WTC11 (cell line): ENCODE measurements at regions not wholly inside any gene's neighbourhood (a gene's known extent, or its start where the extent isn't known, plus 50 kb on each side); places are given as distances from the start of the nearest gene placed in this dataset.

Source experiments
- ATAC-seq: fragments of 200-7000 bp; cut with Tn5 transposase; 2 replicates; pipeline ENCODE4 v1.10.0; 2021; ENCODE audit warnings: mild to moderate bottlenecking, moderate library complexity
- CTCF ChIA-PET: fragments of 300-600 bp; sonication (Branson Sonifier 250); formaldehyde crosslinking; loops from one replicate; lab custom pipeline; 2021; ENCODE audit warnings: antibody characterized with exemption; lab: Charles Lee
- POLR2A ChIA-PET: fragments of 350-600 bp; sonication (Branson Sonifier 250); formaldehyde crosslinking; loops from one replicate; lab custom pipeline; 2021; ENCODE audit warnings: antibody characterized with exemption; lab: Charles Lee
- DNase-seq: peaks from one replicate; pipeline ENCODE4 v3.0.0; 2021; ENCODE audit warnings: low spot score
- H3K27ac Mint-ChIP-seq: 2 replicates; pipeline ENCODE4 v1.8.0; 2021; ENCODE audit warnings: mixed read lengths
- H3K27me3 Mint-ChIP-seq: 2 replicates; pipeline ENCODE4 v1.8.0; 2021; ENCODE audit warnings: low read depth, mild to moderate bottlenecking, moderate library complexity, mixed read lengths
- H3K36me3 Mint-ChIP-seq: 2 replicates; pipeline ENCODE4 v1.8.0; 2021; ENCODE audit warnings: mixed read lengths
- H3K4me1 Mint-ChIP-seq: 2 replicates; pipeline ENCODE4 v1.8.0; 2022; ENCODE audit warnings: mixed read lengths
- H3K4me3 Mint-ChIP-seq: 2 replicates; pipeline ENCODE4 v1.8.0; 2021; ENCODE audit warnings: mild to moderate bottlenecking, moderate library complexity, mixed read lengths
- H3K9me3 Mint-ChIP-seq: 2 replicates; pipeline ENCODE4 v1.8.0; 2021; ENCODE audit warnings: mixed read lengths
- ATF2 ChIP-seq: sonication (generic); formaldehyde crosslinking; IDR thresholded peaks from 2 replicates; pipeline ENCODE4 v1.8.1; 2022; ENCODE audit warnings: low read depth, missing genetic modification reagents, borderline replicate concordance
- CBFB ChIP-seq: sonication (generic); formaldehyde crosslinking; IDR thresholded peaks from 2 replicates; pipeline ENCODE4 v1.8.1; 2022; ENCODE audit warnings: mild to moderate bottlenecking, low read depth, missing genetic modification reagents
- CDX4 ChIP-seq: fragments of 250-450 bp; sonication (Bioruptor Pico); IDR thresholded peaks from 2 replicates; pipeline ENCODE4 v1.9.0; 2021; ENCODE audit warnings: moderate library complexity, mild to moderate bottlenecking, inconsistent platforms, borderline replicate concordance
- CTCF ChIP-seq: fragments of 200-600 bp; IDR thresholded peaks from 2 replicates; pipeline ENCODE4 v1.8.0; 2022; ENCODE audit warnings: antibody characterized with exemption
- ELF4 ChIP-seq: sonication (generic); formaldehyde crosslinking; IDR thresholded peaks from 2 replicates; pipeline ENCODE4 v1.8.1; 2022; ENCODE audit warnings: low read depth, mild to moderate bottlenecking, moderate library complexity, missing genetic modification reagents
- EMX1 ChIP-seq: fragments of 250-450 bp; sonication (Bioruptor Pico); IDR thresholded peaks from 2 replicates; pipeline ENCODE4 v1.8.0; 2021; ENCODE audit warnings: mild to moderate bottlenecking
- IRF1 ChIP-seq: sonication (generic); formaldehyde crosslinking; IDR thresholded peaks from 2 replicates; pipeline ENCODE4 v1.8.0; 2023; ENCODE audit warnings: missing genetic modification reagents
- JUN ChIP-seq: sonication (generic); formaldehyde crosslinking; IDR thresholded peaks from 2 replicates; pipeline ENCODE4 v1.8.0; 2023; ENCODE audit warnings: mild to moderate bottlenecking, missing genetic modification reagents
- KAT7 ChIP-seq: sonication (generic); formaldehyde crosslinking; IDR thresholded peaks from 2 replicates; pipeline ENCODE4 v1.8.1; 2023; ENCODE audit warnings: missing genetic modification reagents, mild to moderate bottlenecking, borderline replicate concordance
- NFE2L1 ChIP-seq: sonication (generic); formaldehyde crosslinking; IDR thresholded peaks from 2 replicates; pipeline ENCODE4 v1.8.1; 2023; ENCODE audit warnings: missing genetic modification reagents
- NFYB ChIP-seq: sonication (generic); formaldehyde crosslinking; conservative IDR thresholded peaks from 2 replicates; pipeline ENCODE4 v1.8.0; 2022; ENCODE audit warnings: low read depth, missing genetic modification reagents
- SMAD4 ChIP-seq: sonication (generic); formaldehyde crosslinking; IDR thresholded peaks from 2 replicates; pipeline ENCODE4 v1.8.0; 2022; ENCODE audit warnings: mild to moderate bottlenecking, missing genetic modification reagents
- SOX15 ChIP-seq: fragments of 250-450 bp; sonication (Bioruptor Pico); IDR thresholded peaks from 2 replicates; pipeline ENCODE4 v1.9.0; 2021; ENCODE audit warnings: mild to moderate bottlenecking
- TEAD1 ChIP-seq: sonication (generic); formaldehyde crosslinking; IDR thresholded peaks from 2 replicates; pipeline ENCODE4 v1.8.0; 2022; ENCODE audit warnings: mild to moderate bottlenecking, missing genetic modification reagents
- USF1 ChIP-seq: sonication (generic); formaldehyde crosslinking; IDR thresholded peaks from 2 replicates; pipeline ENCODE4 v1.8.0; 2022; ENCODE audit warnings: mild to moderate bottlenecking, missing genetic modification reagents
- USF2 ChIP-seq: sonication (generic); formaldehyde crosslinking; IDR thresholded peaks from 2 replicates; pipeline ENCODE4 v1.8.1; 2023; ENCODE audit warnings: mild to moderate bottlenecking, missing genetic modification reagents, moderate library complexity
- ZBTB43 ChIP-seq: sonication (generic); formaldehyde crosslinking; IDR thresholded peaks from 2 replicates; pipeline ENCODE4 v1.8.1; 2023; ENCODE audit warnings: mild to moderate bottlenecking, missing genetic modification reagents
- ZMAT4 ChIP-seq: fragments of 250-450 bp; sonication (Bioruptor Pico); IDR thresholded peaks from 2 replicates; pipeline ENCODE4 v1.9.0; 2021; ENCODE audit warnings: mild to moderate bottlenecking
- ZNF396 ChIP-seq: fragments of 250-450 bp; sonication (Bioruptor Pico); IDR thresholded peaks from 2 replicates; pipeline ENCODE4 v1.8.0; 2021; ENCODE audit warnings: mild to moderate bottlenecking, moderate library complexity, borderline replicate concordance
- ZNF423 ChIP-seq: fragments of 250-450 bp; sonication (Bioruptor Pico); IDR thresholded peaks from 2 replicates; pipeline ENCODE4 v2.1.2; 2022; ENCODE audit warnings: mild to moderate bottlenecking, moderate library complexity
- ZNF532 ChIP-seq: fragments of 250-450 bp; sonication (Bioruptor Pico); IDR thresholded peaks from 2 replicates; pipeline ENCODE4 v1.9.0; 2021; ENCODE audit warnings: mild to moderate bottlenecking, borderline replicate concordance
- ZSCAN18 ChIP-seq: fragments of 250-450 bp; sonication (Bioruptor Pico); IDR thresholded peaks from 2 replicates; pipeline ENCODE4 v2.1.2; 2022; ENCODE audit warnings: mild to moderate bottlenecking, moderate library complexity

- no peak for TF ChIP-seq ZNF532 (CRISPR knock-in tag)
- no peak for TF ChIP-seq NFE2L1 (CRISPR knock-in tag)
- no peak for TF ChIP-seq CTCF
- no peak for TF ChIP-seq CBFB
- TF ChIP-seq JUN (CRISPR knock-in tag) = no peak
Observed at GRCh38 chr6:21807299-21808044, 213.9 kb downstream of the SOX4 start (continued).

- Mint-ChIP-seq H3K9me3 (no peaks in the 10 kb centered on the region), H3K36me3 (peaks cover 19% of the 10 kb centered on the region), H3K4me1 (peaks cover 35% of the 10 kb centered on the region), H3K27ac (peak overlapping the region; percentile 64), H3K27me3 (no peaks in the 10 kb centered on the region), H3K4me3 (no peak overlapping the region)
- POLR2A ChIA-PET = no interaction called here
- CTCF ChIA-PET = interaction anchor here (0.7 kb wide), 1 partner anchor 49 kb away, joined by 3 read pairs; no protein-coding TSS in a partner anchor
- DNase-seq (no peak), ATAC-seq (peak; percentile 38)
- TF ChIP-seq SOX15 (CRISPR knock-in tag) (no peak), USF2 (no peak), IRF1 (CRISPR knock-in tag) (no peak), ZBTB43 (CRISPR knock-in tag) (no peak), ZMAT4 (CRISPR knock-in tag) (no peak), SMAD4 (no peak), CDX4 (CRISPR knock-in tag) (no peak), TEAD1 (no peak), NFYB (CRISPR knock-in tag) (no peak), ATF2 (CRISPR knock-in tag) (no peak), EMX1 (CRISPR knock-in tag) (no peak), KAT7 (CRISPR knock-in tag) (no peak), ZNF396 (no peak), ZNF423 (CRISPR knock-in tag) (no peak), USF1 (CRISPR knock-in tag) (no peak), ZSCAN18 (no peak), ELF4 (CRISPR knock-in tag) (no peak)
Observed at GRCh38 chr6:21808045-21808470, 214.5 kb downstream of the SOX4 start.
